ENCODE measurements at regions not wholly inside any gene's neighbourhood (a gene's known extent, or its start where the extent isn't known, plus 50 kb on each side); places are given as distances from the start of the nearest gene placed in this dataset.
"Not testable (repeated sequence)": the region's sequence is repeated elsewhere in the genome, so short reads cannot be mapped to it uniquely, and the experiment has no call there.

DNA sequence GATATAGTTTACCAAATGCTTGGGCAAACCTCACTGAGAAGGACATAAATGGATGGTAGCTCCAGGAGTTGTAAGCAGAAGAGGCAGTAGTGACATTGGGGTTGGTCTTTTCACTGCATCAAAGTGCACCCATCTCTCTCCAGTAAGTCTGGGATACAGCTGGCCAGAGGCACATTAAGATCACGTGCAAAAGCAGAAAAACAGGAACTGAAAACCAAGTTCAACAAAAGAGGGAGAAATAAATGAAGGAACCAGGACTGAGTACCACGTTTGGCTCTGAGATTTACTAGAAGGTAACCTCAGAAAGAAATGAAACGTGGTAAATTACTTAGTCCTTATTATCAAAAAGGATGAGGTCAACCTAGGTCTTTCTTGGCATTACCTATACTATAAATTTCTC lies 259.2 kb downstream of the OSR1 start:
- no peak for DNase-seq (ENCODE audit: low read depth)

- no peak for DNase-seq (ENCODE audit: low read depth)
Measured at GRCh38 chr2:19098467-19099160, 259.8 kb downstream of the OSR1 start.

DNA sequence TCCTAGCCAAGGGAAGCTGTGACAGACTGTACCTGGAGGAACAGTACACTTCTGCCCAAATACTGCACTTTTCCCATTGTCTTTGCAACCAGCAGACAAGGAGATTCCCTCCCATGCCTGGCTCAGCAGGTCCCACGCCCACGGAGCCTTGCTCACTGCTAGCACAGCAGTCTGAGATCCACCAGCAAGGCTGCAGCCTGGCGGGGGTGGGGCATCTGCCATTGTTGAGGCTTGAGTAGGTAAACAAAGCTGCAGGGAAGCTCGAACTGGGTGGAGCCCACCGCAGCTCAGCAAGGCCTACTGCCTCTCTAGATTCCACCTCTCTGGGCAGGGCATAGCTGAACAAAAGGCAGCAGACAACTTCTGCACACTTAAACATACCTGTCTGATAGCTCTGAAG lies 268.9 kb downstream of the OSR1 start:
- not testable (repeated sequence) for DNase-seq (ENCODE audit: low read depth)

DNA sequence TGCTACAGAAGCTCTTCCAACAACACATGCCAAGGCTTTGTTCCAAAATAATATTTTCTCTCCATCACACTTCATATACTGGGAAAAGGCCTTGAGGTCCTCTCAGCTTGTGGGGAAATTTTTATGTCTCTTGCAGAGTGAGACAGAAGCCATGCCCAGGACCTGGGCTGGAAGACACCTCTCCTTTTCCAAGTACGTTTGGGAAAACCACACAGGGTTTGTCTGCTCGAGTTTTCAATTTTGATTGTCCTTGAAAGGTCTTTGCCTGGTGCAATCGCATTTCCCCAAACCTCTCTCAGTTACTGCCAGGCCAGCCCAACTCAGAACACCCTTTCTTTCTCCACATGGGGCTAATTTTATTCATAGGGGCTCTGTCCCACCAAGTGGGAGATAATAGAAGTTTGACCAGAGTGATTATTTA lies 272.2 kb downstream of the OSR1 start:
- DNase-seq (ENCODE audit: low read depth) = no peak

- DNase-seq (ENCODE audit: low read depth) = no peak
Measured at GRCh38 chr2:19078709-19079108, 279.7 kb downstream of the OSR1 start.

GRCh38 chr2:19073522-19073921 lies 284.9 kb downstream of the OSR1 start:
- DNase-seq (ENCODE audit: low read depth) = no peak

GRCh38 chr2:19072161-19072560 lies 286.3 kb downstream of the OSR1 start:
- no peak for DNase-seq (ENCODE audit: low read depth)

DNA sequence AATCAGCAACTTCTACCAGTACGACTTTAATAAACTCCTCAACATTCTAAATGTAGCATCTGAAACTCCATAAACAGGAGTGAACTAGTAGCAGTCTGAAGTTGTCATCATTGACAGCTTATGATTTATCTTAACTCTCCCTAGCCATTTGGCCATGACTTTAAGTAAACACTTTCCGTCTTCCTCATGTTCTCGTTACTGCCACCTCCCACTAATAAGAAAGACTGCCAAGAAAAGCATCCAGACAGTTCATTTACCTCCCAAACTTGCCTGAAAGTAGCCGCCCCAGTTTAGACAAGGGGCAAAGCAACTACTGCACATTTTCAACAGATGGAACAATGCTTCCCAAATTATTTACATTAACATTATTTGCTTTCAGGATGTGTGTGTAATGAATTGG lies 287.5 kb downstream of the OSR1 start:
- DNase-seq (ENCODE audit: low read depth) = no peak

- no peak for DNase-seq (ENCODE audit: low read depth)
Measured at GRCh38 chr2:19068206-19068605, 290.2 kb downstream of the OSR1 start.

GRCh38 chr2:19062370-19062769 lies 296.1 kb downstream of the OSR1 start:
- DNase-seq (ENCODE audit: low read depth) = no peak

GRCh38 chr2:19059076-19059475 lies 299.3 kb downstream of the OSR1 start:
- no peak for DNase-seq (ENCODE audit: low read depth)

DNA sequence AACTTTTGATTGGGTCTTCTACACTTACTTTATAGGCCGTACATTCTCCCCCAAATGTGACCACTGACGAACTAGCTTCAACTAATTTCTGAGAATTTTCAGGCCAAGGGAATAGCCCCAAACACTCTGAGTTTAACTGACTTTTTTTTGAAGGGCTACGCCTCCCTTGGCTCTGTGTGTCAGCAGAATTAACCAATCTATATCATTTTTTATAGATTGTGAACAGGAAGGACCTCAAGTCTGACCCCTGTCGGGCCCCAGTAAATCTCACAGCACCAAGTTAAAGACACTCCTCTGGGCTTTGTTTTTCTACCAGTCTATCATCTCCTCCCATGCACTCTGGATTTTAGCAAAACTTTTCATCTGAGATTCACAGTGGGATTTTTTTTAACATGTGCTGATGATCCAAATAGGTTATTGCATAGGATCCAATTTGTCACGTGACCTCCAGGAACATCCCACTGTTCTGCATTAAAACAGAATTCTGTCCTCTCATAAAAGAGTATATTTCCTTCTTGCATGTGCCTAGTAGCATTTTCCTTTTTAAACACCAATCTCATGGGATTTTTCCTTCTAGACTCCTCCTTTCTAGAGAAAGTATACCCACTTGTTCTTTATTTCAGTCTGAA lies 307.1 kb downstream of the OSR1 start:
- DNase-seq (ENCODE audit: low read depth) = no peak

DNA sequence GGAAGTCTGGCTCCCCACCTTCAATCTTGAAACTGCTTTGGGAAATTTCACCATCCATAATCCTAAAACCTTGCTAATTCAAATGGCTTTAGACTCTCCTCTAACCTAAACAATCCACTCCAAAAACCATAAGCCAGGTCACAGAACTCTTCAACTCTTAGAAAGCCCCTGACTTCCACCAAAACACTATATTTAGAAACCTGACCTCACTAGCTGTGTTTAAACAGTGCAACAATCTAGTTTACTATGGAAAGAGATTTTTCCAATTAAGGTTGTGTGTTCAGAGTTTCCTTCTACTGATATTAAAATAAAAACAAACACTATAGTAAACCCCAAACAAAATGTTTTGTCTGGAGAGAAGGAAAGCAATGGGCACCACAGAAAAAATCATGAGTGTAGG lies 308.1 kb downstream of the OSR1 start:
- DNase-seq (ENCODE audit: low read depth) = no peak

GRCh38 chr2:19048593-19049266 lies 309.7 kb downstream of the OSR1 start:
- DNase-seq (ENCODE audit: low read depth) = no peak

DNA sequence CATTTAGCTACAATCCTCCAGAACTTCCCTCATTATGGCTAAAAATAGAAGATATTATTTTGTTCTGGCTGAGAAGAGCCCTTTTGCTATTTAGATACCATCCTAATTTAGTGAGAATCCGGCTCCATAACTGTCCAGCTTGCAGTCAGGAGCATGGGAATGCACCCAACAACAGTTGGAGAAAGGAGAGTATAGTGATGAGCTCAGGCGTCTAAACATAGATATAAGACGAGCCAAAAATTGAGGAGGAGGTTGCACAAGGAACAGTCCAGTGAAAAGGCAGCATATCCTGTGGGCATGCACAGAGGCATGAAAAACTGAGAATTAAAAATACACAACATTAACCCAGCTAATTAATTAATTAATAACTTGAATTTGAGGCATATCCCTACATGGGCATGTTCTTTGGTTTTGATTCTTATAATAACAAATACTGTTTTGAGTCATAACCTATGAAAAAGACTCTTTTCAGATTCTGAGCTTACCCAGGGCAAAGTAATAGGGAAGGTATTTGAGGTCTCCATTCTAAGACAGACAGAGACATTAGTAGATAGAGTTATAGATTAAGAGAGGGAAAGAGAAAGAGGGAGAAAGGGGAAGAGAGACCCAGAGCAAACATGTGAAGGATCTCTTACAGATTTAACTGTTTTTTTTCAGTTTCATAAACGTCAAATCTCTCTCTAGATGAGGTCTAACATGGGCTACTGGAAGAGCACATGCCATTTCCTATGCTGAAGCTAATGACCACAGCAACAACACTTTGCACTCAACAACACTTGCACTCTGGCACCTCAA lies 311.2 kb downstream of the OSR1 start:
- DNase-seq (ENCODE audit: low read depth) = no peak

DNA sequence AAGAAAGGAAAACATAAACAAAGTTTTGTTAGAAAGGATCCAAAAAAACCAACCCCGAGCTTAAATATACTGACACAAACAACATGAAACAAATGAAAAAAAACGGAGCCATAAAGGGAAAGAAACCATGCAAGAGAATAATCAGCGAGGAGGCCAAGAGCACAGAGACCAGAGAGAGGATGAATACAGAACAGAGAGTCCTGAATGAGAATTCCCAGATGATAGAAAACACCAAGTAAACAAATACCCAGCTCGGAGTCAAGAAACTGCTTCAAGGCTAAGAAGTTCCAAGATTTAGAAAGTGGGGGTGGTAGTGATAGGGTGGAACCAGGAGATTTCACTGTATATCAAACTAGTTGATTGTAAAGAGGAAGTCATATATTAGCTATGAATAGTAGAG lies 313.3 kb downstream of the OSR1 start:
- no peak for DNase-seq (ENCODE audit: low read depth)

- DNase-seq (ENCODE audit: low read depth) = no peak
Measured at GRCh38 chr2:19043893-19044292, 314.5 kb downstream of the OSR1 start.

- DNase-seq (ENCODE audit: low read depth) = no peak
Measured at GRCh38 chr2:19041434-19042041, 316.9 kb downstream of the OSR1 start.

- no peak for DNase-seq (ENCODE audit: low read depth)
Measured at GRCh38 chr2:19038071-19039015, 320.1 kb downstream of the OSR1 start.

- no peak for DNase-seq (ENCODE audit: low read depth)
Measured at GRCh38 chr2:19036091-19036490, 322.3 kb downstream of the OSR1 start.

GRCh38 chr2:19035238-19035637 lies 323.2 kb downstream of the OSR1 start:
- DNase-seq (ENCODE audit: low read depth) = no peak
